ENCODE measurements at regions not wholly inside any gene's neighbourhood (a gene's known extent, or its start where the extent isn't known, plus 50 kb on each side); places are given as distances from the start of the nearest gene placed in this dataset.
A peak's percentile ranks its signal among the peaks of the same experiment; 100 is the strongest.

GRCh38 chr10:2906974-2907373 is 160.4 kb upstream of the PFKP start:
- no peaks in the 10 kb centered on the region for H3K9me3 Mint-ChIP-seq
- H3K4me1 Mint-ChIP-seq: peaks cover 14% of the 10 kb centered on the region
- no peak overlapping the region for H3K4me3 Mint-ChIP-seq
- H3K27ac Mint-ChIP-seq: no peak overlapping the region
- H3K36me3 Mint-ChIP-seq (ENCODE audit: low read depth): no peaks in the 10 kb centered on the region
- TF ChIP-seq CTCF (IDR thresholded peaks at IDR 0.05; ENCODE audit: unreplicated experiment in 3 of 3): no peak
- peaks cover 24% of the 10 kb centered on the region for H3K27me3 Mint-ChIP-seq (ENCODE audit: low read depth)

- H3K27ac Mint-ChIP-seq: peak overlapping the region in 1 of 3 experiments; percentile 53
- H3K36me3 Mint-ChIP-seq (ENCODE audit: low read depth): no peaks in the 10 kb centered on the region
- no peak overlapping the region for H3K4me3 Mint-ChIP-seq
- H3K4me1 Mint-ChIP-seq: peaks cover 12% of the 10 kb centered on the region
- TF ChIP-seq CTCF (IDR thresholded peaks at IDR 0.05; ENCODE audit: unreplicated experiment in 3 of 3): no peak
- no peaks in the 10 kb centered on the region for H3K9me3 Mint-ChIP-seq
- peaks cover 29% of the 10 kb centered on the region for H3K27me3 Mint-ChIP-seq (ENCODE audit: low read depth)
Measured at GRCh38 chr10:2905851-2906250, 161.5 kb upstream of the PFKP start.

GRCh38 chr10:2900530-2900929 is 166.8 kb upstream of the PFKP start:
- TF ChIP-seq CTCF (IDR thresholded peaks at IDR 0.05; ENCODE audit: unreplicated experiment in 3 of 3): no peak
- H3K9me3 Mint-ChIP-seq: peaks cover 3% of the 10 kb centered on the region
- peaks cover 42% of the 10 kb centered on the region for H3K27me3 Mint-ChIP-seq (ENCODE audit: low read depth)
- no peak overlapping the region for H3K4me3 Mint-ChIP-seq
- no peaks in the 10 kb centered on the region for H3K36me3 Mint-ChIP-seq (ENCODE audit: low read depth)
- H3K27ac Mint-ChIP-seq: no peak overlapping the region
- H3K4me1 Mint-ChIP-seq: peaks cover 4% of the 10 kb centered on the region

GRCh38 chr10:2899246-2899951 is 167.9 kb upstream of the PFKP start:
- peaks cover 3% of the 10 kb centered on the region for H3K9me3 Mint-ChIP-seq
- H3K27ac Mint-ChIP-seq: no peak overlapping the region

GRCh38 chr10:2898509-2898860 is 168.9 kb upstream of the PFKP start:
- Mint-ChIP-seq H3K36me3 (ENCODE audit: low read depth) (no peaks in the 10 kb centered on the region), H3K27me3 (ENCODE audit: low read depth) (peaks cover 40% of the 10 kb centered on the region), H3K4me3 (no peak overlapping the region), H3K4me1 (peaks cover 5% of the 10 kb centered on the region), H3K9me3 (peaks cover 3% of the 10 kb centered on the region), H3K27ac (no peak overlapping the region)
- TF ChIP-seq CTCF (IDR thresholded peaks at IDR 0.05; ENCODE audit: unreplicated experiment in 3 of 3): no peak

More at GRCh38 chr10:2899246-2899951, 167.9 kb upstream of the PFKP start:
- no peak overlapping the region for H3K4me3 Mint-ChIP-seq
- H3K4me1 Mint-ChIP-seq: peaks cover 5% of the 10 kb centered on the region
- H3K36me3 Mint-ChIP-seq (ENCODE audit: low read depth): no peaks in the 10 kb centered on the region
- TF ChIP-seq CTCF (IDR thresholded peaks at IDR 0.05; ENCODE audit: unreplicated experiment in 3 of 3): no peak
- H3K27me3 Mint-ChIP-seq (ENCODE audit: low read depth): peaks cover 43% of the 10 kb centered on the region

All from nephron (organoid).